ENCODE measurements at regions not wholly inside any gene's neighbourhood (a gene's known extent, or its start where the extent isn't known, plus 50 kb on each side); places are given as distances from the start of the nearest gene placed in this dataset.

GRCh38 chr15:70306081-70306480 lies 208.4 kb upstream of the TLE3 start:
- no peak for DNase-seq (ENCODE audit: low read depth)

GRCh38 chr15:70303981-70304380 lies 206.3 kb upstream of the TLE3 start:
- DNase-seq (ENCODE audit: low read depth) = no peak

GRCh38 chr15:70302360-70302759 lies 204.6 kb upstream of the TLE3 start:
- no peak for DNase-seq (ENCODE audit: low read depth)

- DNase-seq (ENCODE audit: low read depth) = no peak
Measured at GRCh38 chr15:70301396-70301795, 203.7 kb upstream of the TLE3 start.

- no peak for DNase-seq (ENCODE audit: low read depth)
Measured at GRCh38 chr15:70299931-70300869, 202.5 kb upstream of the TLE3 start.

- DNase-seq (ENCODE audit: low read depth) = no peak
Measured at GRCh38 chr15:70297465-70298058, 199.8 kb upstream of the TLE3 start.

- no peak for DNase-seq (ENCODE audit: low read depth)
Measured at GRCh38 chr15:70294731-70295305, 197.1 kb upstream of the TLE3 start.

- DNase-seq (ENCODE audit: low read depth) = no peak
Measured at GRCh38 chr15:70293591-70294470, 196.1 kb upstream of the TLE3 start.

- no peak for DNase-seq (ENCODE audit: low read depth)
Measured at GRCh38 chr15:70293138-70293537, 195.4 kb upstream of the TLE3 start.

GRCh38 chr15:70292076-70292760 lies 194.5 kb upstream of the TLE3 start:
- DNase-seq (ENCODE audit: low read depth) = no peak

- DNase-seq (ENCODE audit: low read depth) = no peak
Measured at GRCh38 chr15:70291305-70292075, 193.8 kb upstream of the TLE3 start.

- DNase-seq (ENCODE audit: low read depth) = no peak
Measured at GRCh38 chr15:70290708-70291107, 193.0 kb upstream of the TLE3 start.

- DNase-seq (ENCODE audit: low read depth) = no peak
Measured at GRCh38 chr15:70289191-70289955, 191.7 kb upstream of the TLE3 start.

GRCh38 chr15:70286113-70286806 lies 188.5 kb upstream of the TLE3 start:
- no peak for DNase-seq (ENCODE audit: low read depth)

GRCh38 chr15:70284438-70285214 lies 186.9 kb upstream of the TLE3 start:
- no peak for DNase-seq (ENCODE audit: low read depth)

- DNase-seq (ENCODE audit: low read depth) = no peak
Measured at GRCh38 chr15:70283511-70283910, 185.8 kb upstream of the TLE3 start.

- no peak for DNase-seq (ENCODE audit: low read depth)
Measured at GRCh38 chr15:70281811-70282307, 184.1 kb upstream of the TLE3 start.

- no peak for DNase-seq (ENCODE audit: low read depth)
Measured at GRCh38 chr15:70281261-70281810, 183.6 kb upstream of the TLE3 start.

Data from Daoy (cell line).